ENCODE measurements at regions not wholly inside any gene's neighbourhood (a gene's known extent, or its start where the extent isn't known, plus 50 kb on each side); places are given as distances from the start of the nearest gene placed in this dataset.

GRCh38 chr20:40603057-40603651 lies 85.9 kb downstream of the MAFB start:
- H3K9me3 Mint-ChIP-seq (ENCODE audit: unreplicated experiment), result no peaks in the 10 kb centered on the region
- TF ChIP-seq, protein P1, sequence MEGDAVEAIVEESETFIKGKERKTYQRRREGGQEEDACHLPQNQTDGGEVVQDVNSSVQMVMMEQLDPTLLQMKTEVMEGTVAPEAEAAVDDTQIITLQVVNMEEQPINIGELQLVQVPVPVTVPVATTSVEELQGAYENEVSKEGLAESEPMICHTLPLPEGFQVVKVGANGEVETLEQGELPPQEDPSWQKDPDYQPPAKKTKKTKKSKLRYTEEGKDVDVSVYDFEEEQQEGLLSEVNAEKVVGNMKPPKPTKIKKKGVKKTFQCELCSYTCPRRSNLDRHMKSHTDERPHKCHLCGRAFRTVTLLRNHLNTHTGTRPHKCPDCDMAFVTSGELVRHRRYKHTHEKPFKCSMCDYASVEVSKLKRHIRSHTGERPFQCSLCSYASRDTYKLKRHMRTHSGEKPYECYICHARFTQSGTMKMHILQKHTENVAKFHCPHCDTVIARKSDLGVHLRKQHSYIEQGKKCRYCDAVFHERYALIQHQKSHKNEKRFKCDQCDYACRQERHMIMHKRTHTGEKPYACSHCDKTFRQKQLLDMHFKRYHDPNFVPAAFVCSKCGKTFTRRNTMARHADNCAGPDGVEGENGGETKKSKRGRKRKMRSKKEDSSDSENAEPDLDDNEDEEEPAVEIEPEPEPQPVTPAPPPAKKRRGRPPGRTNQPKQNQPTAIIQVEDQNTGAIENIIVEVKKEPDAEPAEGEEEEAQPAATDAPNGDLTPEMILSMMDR (IDR thresholded peaks at IDR 0.05; ENCODE audit: partially characterized antibody, unreplicated experiment), result no peak
- no peak overlapping the region for H3K4me3 Mint-ChIP-seq (ENCODE audit: unreplicated experiment)

DNA sequence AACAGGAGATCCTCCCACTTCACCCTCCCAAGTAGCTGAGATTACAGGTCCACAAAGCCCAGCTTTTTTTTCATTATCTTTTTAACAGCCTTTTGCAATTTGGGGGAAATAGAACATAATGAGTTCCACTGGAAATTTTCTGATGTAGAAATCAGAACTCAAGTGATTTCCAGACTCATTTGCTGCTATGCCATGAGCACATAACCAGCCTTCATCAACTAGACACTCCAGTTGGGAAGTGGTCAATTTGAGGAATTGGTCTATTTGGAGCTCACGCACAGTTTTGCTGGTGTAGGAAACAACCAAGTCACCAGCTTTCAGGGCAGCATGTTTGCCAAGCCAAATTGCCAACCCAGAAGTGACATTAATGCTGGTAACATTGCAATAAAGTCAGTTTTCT lies 86.7 kb downstream of the MAFB start:
- TF ChIP-seq, protein P1 (IDR thresholded peaks at IDR 0.05; ENCODE audit: partially characterized antibody, unreplicated experiment), result no peak
- Mint-ChIP-seq H3K27me3 (ENCODE audit: unreplicated experiment) (peaks cover 2% of the 10 kb centered on the region), H3K4me3 (ENCODE audit: unreplicated experiment) (no peak overlapping the region), H3K9me3 (ENCODE audit: unreplicated experiment) (no peaks in the 10 kb centered on the region), H3K4me1 (ENCODE audit: low read depth, unreplicated experiment) (no peaks in the 10 kb centered on the region), H3K36me3 (ENCODE audit: unreplicated experiment) (peaks cover 5% of the 10 kb centered on the region), H3K27ac (ENCODE audit: unreplicated experiment) (no peak overlapping the region)
- no peak for DNase-seq

More at GRCh38 chr20:40603057-40603651, 85.9 kb downstream of the MAFB start:
- H3K27me3 Mint-ChIP-seq (ENCODE audit: unreplicated experiment), result peaks cover 2% of the 10 kb centered on the region
- no peak for DNase-seq
- no peak overlapping the region for H3K27ac Mint-ChIP-seq (ENCODE audit: unreplicated experiment)
- H3K4me1 Mint-ChIP-seq (ENCODE audit: low read depth, unreplicated experiment), result no peaks in the 10 kb centered on the region
- H3K36me3 Mint-ChIP-seq (ENCODE audit: unreplicated experiment), result peaks cover 5% of the 10 kb centered on the region

- H3K4me1 Mint-ChIP-seq (ENCODE audit: low read depth, unreplicated experiment), result no peaks in the 10 kb centered on the region
- no peak overlapping the region for H3K27ac Mint-ChIP-seq (ENCODE audit: unreplicated experiment)
- no peaks in the 10 kb centered on the region for H3K9me3 Mint-ChIP-seq (ENCODE audit: unreplicated experiment)
- no peak for DNase-seq
- TF ChIP-seq, protein P1 (IDR thresholded peaks at IDR 0.05; ENCODE audit: partially characterized antibody, unreplicated experiment), result no peak
- peaks cover under 1% of the 10 kb centered on the region for H3K27me3 Mint-ChIP-seq (ENCODE audit: unreplicated experiment)
- H3K36me3 Mint-ChIP-seq (ENCODE audit: unreplicated experiment), result peaks cover 5% of the 10 kb centered on the region
- no peak overlapping the region for H3K4me3 Mint-ChIP-seq (ENCODE audit: unreplicated experiment)
Observed at GRCh38 chr20:40600441-40601219, 88.4 kb downstream of the MAFB start.

DNA sequence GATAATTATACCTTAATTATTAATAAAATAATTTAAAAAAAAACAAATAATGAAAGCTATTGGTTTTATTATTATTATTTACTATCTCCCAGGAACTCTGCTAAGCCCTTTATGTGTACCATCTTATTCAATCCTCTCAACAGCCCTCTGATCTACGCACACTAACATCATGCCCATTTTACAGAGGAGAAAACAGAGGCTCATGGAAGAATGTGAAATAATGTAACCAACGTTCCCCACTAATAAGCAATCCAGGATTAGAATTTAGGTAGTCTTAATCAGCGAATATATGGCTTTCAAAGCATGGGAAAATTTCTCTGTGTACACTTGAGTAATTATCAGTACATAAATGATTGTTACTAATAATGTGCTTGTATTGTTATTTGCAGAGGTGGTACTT lies 89.0 kb downstream of the MAFB start:
- H3K9me3 Mint-ChIP-seq (ENCODE audit: unreplicated experiment), result no peaks in the 10 kb centered on the region

More for the DNA sequence above, 89.0 kb downstream of the MAFB start:
- H3K36me3 Mint-ChIP-seq (ENCODE audit: unreplicated experiment), result peaks cover 5% of the 10 kb centered on the region
- no peaks in the 10 kb centered on the region for H3K27me3 Mint-ChIP-seq (ENCODE audit: unreplicated experiment)
- DNase-seq, result no peak
- H3K4me3 Mint-ChIP-seq (ENCODE audit: unreplicated experiment), result no peak overlapping the region
- H3K4me1 Mint-ChIP-seq (ENCODE audit: low read depth, unreplicated experiment), result no peaks in the 10 kb centered on the region
- no peak overlapping the region for H3K27ac Mint-ChIP-seq (ENCODE audit: unreplicated experiment)
- TF ChIP-seq, protein P1 (IDR thresholded peaks at IDR 0.05; ENCODE audit: partially characterized antibody, unreplicated experiment), result no peak

Measured in glutamatergic neuron (in vitro differentiated cells).